Neural crest cell (in vitro differentiated cells): ENCODE measurements at regions not wholly inside any gene's neighbourhood (a gene's known extent, or its start where the extent isn't known, plus 50 kb on each side); places are given as distances from the start of the nearest gene placed in this dataset.

Experiments
- DNase-seq: peaks from one replicate; pipeline ENCODE4 v3.0.0; 2021; ENCODE audit warnings: low read depth, mixed read lengths, low spot score
- H3K27ac Mint-ChIP-seq: one replicate; pipeline ENCODE4 v1.8.0; 2021; ENCODE audit warnings: mild to moderate bottlenecking, mixed read lengths; ENCODE audit not compliant: unreplicated experiment
- H3K27me3 Mint-ChIP-seq: 2 replicates; pipeline ENCODE4 v1.8.0; 2021; ENCODE audit warnings: low read depth, mild to moderate bottlenecking, mixed read lengths
- H3K36me3 Mint-ChIP-seq: 2 replicates; pipeline ENCODE4 v1.8.0; 2021; ENCODE audit warnings: low read depth, mild to moderate bottlenecking, mixed read lengths
- H3K4me1 Mint-ChIP-seq: 2 replicates; pipeline ENCODE4 v1.8.0; 2021; ENCODE audit warnings: mixed read lengths
- H3K4me3 Mint-ChIP-seq: one replicate; pipeline ENCODE4 v1.8.0; 2021; ENCODE audit warnings: mild to moderate bottlenecking, mixed read lengths
- H3K9me3 Mint-ChIP-seq: 2 replicates; pipeline ENCODE4 v1.8.0; 2021; ENCODE audit warnings: mixed read lengths
- TF ChIP-seq, protein P1 (sequence below): fragments of 200-600 bp; sonication (generic); conservative IDR thresholded peaks from 2 replicates; pipeline ENCODE4 v1.5.0; 2021; ENCODE audit warnings: antibody characterized with exemption, mild to moderate bottlenecking

GRCh38 chr2:8394131-8394530 is 287.7 kb upstream of the ID2 start:
- no peaks in the 10 kb centered on the region for H3K27me3 Mint-ChIP-seq
- no peak overlapping the region for H3K4me3 Mint-ChIP-seq
- DNase-seq: no peak
- H3K27ac Mint-ChIP-seq: no peak overlapping the region
- TF ChIP-seq, protein P1, sequence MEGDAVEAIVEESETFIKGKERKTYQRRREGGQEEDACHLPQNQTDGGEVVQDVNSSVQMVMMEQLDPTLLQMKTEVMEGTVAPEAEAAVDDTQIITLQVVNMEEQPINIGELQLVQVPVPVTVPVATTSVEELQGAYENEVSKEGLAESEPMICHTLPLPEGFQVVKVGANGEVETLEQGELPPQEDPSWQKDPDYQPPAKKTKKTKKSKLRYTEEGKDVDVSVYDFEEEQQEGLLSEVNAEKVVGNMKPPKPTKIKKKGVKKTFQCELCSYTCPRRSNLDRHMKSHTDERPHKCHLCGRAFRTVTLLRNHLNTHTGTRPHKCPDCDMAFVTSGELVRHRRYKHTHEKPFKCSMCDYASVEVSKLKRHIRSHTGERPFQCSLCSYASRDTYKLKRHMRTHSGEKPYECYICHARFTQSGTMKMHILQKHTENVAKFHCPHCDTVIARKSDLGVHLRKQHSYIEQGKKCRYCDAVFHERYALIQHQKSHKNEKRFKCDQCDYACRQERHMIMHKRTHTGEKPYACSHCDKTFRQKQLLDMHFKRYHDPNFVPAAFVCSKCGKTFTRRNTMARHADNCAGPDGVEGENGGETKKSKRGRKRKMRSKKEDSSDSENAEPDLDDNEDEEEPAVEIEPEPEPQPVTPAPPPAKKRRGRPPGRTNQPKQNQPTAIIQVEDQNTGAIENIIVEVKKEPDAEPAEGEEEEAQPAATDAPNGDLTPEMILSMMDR: no peak
- peaks cover 7% of the 10 kb centered on the region for H3K4me1 Mint-ChIP-seq
- H3K9me3 Mint-ChIP-seq: peaks cover 3% of the 10 kb centered on the region
- no peaks in the 10 kb centered on the region for H3K36me3 Mint-ChIP-seq

DNA sequence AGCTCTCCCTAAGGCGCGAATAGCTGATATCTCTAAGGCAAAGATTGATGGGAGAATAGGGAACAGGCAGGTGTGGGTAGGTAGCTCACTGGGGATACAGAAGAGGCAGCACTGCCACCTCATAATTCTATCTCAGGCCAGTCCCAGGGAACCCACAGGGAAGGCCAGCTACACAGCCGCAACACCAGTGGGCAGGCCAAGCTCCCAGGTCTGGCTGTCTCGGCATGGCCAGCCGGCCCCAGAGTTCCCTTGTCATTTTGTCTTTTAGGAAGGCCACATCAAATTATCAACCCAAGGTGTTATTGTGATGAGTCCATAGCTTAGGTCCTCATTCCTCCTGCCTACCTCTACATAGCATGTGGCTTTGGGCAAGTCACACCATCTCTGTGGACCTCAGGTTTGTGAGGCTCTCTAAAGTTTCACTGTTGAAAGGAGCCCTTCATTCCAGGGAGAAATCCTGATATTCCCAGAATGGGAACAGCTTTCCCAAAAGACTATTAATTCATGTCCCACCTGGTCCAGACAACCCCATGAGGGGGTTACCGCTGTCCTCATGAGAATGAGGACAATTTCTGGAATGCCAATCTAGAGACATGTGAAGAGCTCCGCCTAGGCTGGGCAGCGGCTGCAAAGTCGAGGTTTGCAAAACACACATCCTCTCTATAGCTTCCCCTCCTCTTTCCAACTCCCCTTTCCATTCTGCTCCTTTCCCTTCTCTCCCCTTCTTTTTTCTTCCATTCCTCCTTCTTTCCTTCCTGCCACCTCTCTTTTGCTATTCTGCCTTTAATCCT is 287.1 kb upstream of the ID2 start:
- H3K9me3 Mint-ChIP-seq: peaks cover 3% of the 10 kb centered on the region
- TF ChIP-seq, protein P1: no peak
- no peak overlapping the region for H3K4me3 Mint-ChIP-seq
- no peak overlapping the region for H3K27ac Mint-ChIP-seq
- no peak for DNase-seq
- H3K36me3 Mint-ChIP-seq: no peaks in the 10 kb centered on the region
- no peaks in the 10 kb centered on the region for H3K27me3 Mint-ChIP-seq
- peaks cover 14% of the 10 kb centered on the region for H3K4me1 Mint-ChIP-seq

DNA sequence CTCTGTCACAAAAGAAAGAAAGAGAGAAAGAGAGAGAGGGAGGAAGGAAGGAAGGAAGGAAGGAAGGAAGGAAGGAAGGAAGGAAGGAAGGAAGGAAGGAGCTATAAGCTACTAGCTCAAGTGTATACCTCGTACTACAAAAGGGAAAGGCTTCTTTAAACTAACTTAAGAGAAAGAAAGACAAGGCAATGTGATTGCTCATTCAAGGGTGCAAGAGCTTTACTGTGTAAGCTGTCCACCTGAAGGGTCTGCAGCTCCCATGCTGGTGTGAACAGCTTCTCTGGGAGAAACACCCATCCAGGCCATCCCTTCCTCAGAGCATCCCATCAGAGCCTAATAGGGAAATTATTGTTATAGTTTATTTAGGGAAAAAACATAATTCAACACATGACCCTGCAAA is 286.1 kb upstream of the ID2 start:
- H3K27ac Mint-ChIP-seq: peak overlapping the region; percentile 58
- no peak overlapping the region for H3K4me3 Mint-ChIP-seq
- H3K36me3 Mint-ChIP-seq: no peaks in the 10 kb centered on the region
- peaks cover 15% of the 10 kb centered on the region for H3K4me1 Mint-ChIP-seq
- DNase-seq: no peak
- TF ChIP-seq, protein P1: no peak
- peaks cover 3% of the 10 kb centered on the region for H3K9me3 Mint-ChIP-seq
- H3K27me3 Mint-ChIP-seq: no peaks in the 10 kb centered on the region

- Mint-ChIP-seq H3K4me3 (no peak overlapping the region), H3K9me3 (peaks cover 3% of the 10 kb centered on the region), H3K27me3 (no peaks in the 10 kb centered on the region), H3K4me1 (peaks cover 10% of the 10 kb centered on the region), H3K27ac (no peak overlapping the region), H3K36me3 (no peaks in the 10 kb centered on the region)
- TF ChIP-seq, protein P1: no peak
- no peak for DNase-seq
Measured at GRCh38 chr2:8398040-8398668, 283.7 kb upstream of the ID2 start.

DNA sequence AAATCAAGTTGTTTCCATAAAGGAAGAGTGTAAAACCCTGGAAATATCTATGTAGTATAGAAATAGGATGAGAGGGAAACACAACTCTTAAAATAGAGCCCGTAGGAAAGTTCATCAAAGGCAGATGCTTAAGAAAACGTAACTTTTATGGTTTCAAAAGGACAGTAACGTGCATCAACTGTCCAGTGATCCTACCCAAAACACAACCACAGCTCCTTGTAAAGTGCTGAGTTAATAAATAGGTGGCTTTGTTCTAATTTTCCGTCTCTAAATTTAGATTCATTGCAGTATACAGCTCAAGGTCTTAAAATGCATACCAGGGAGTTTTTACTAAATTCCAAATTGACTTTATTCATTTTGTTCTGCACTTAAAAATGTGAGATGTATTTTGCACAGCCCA is 282.1 kb upstream of the ID2 start:
- H3K27ac Mint-ChIP-seq: no peak overlapping the region
- TF ChIP-seq, protein P1: no peak
- peaks cover 2% of the 10 kb centered on the region for H3K36me3 Mint-ChIP-seq
- H3K27me3 Mint-ChIP-seq: no peaks in the 10 kb centered on the region
- DNase-seq: no peak
- peaks cover 6% of the 10 kb centered on the region for H3K9me3 Mint-ChIP-seq
- H3K4me3 Mint-ChIP-seq: no peak overlapping the region
- H3K4me1 Mint-ChIP-seq: peaks cover 10% of the 10 kb centered on the region
